ENCODE measurements at regions not wholly inside any gene's neighbourhood (a gene's known extent, or its start where the extent isn't known, plus 50 kb on each side); places are given as distances from the start of the nearest gene placed in this dataset.

GRCh38 chr1:163877016-163877415, 555.3 kb downstream of the NUF2 start:
- DNase-seq (ENCODE audit: low read depth in 2 of 2) = no peak

GRCh38 chr1:163885510-163885909, 563.8 kb downstream of the NUF2 start:
- no peak for DNase-seq (ENCODE audit: low read depth in 2 of 2)

- DNase-seq (ENCODE audit: low read depth in 2 of 2) = no peak
Measured at GRCh38 chr1:163896001-163896400, 574.2 kb downstream of the NUF2 start.

- no peak for DNase-seq (ENCODE audit: low read depth in 2 of 2)
Measured at GRCh38 chr1:163897412-163898155, 575.8 kb downstream of the NUF2 start.

GRCh38 chr1:163906283-163906682, 584.5 kb downstream of the NUF2 start:
- DNase-seq (ENCODE audit: low read depth in 2 of 2) = no peak

- no peak for DNase-seq (ENCODE audit: low read depth in 2 of 2)
Measured at GRCh38 chr1:163912170-163912884, 590.6 kb downstream of the NUF2 start.

- DNase-seq (ENCODE audit: low read depth in 2 of 2) = no peak
Measured at GRCh38 chr1:163914785-163915413, 593.1 kb downstream of the NUF2 start.

- DNase-seq (ENCODE audit: low read depth in 2 of 2) = no peak
Measured at GRCh38 chr1:163922743-163923201, 601.0 kb downstream of the NUF2 start.

- DNase-seq (ENCODE audit: low read depth in 2 of 2) = no peak
Measured at GRCh38 chr1:163924041-163924440, 602.3 kb downstream of the NUF2 start.

- no peak for DNase-seq (ENCODE audit: low read depth in 2 of 2)
Measured at GRCh38 chr1:163927493-163927892, 605.7 kb downstream of the NUF2 start.

GRCh38 chr1:163928069-163928468, 606.3 kb downstream of the NUF2 start:
- no peak for DNase-seq (ENCODE audit: low read depth in 2 of 2)

- DNase-seq (ENCODE audit: low read depth in 2 of 2) = no peak
Measured at GRCh38 chr1:163928651-163929050, 606.9 kb downstream of the NUF2 start.

- no peak for DNase-seq (ENCODE audit: low read depth in 2 of 2)
Measured at GRCh38 chr1:163932901-163933300, 611.1 kb downstream of the NUF2 start.

GRCh38 chr1:163933437-163933836, 611.7 kb downstream of the NUF2 start:
- DNase-seq (ENCODE audit: low read depth in 2 of 2) = no peak

- no peak for DNase-seq (ENCODE audit: low read depth in 2 of 2)
Measured at GRCh38 chr1:163935738-163936374, 614.1 kb downstream of the NUF2 start.

- DNase-seq (ENCODE audit: low read depth in 2 of 2) = no peak
Measured at GRCh38 chr1:163959622-163960021, 599.4 kb upstream of the PBX1 start.

- no peak for DNase-seq (ENCODE audit: low read depth in 2 of 2)
Measured at GRCh38 chr1:163970151-163970550, 588.8 kb upstream of the PBX1 start.

GRCh38 chr1:163970699-163971098, 588.3 kb upstream of the PBX1 start:
- no peak for DNase-seq (ENCODE audit: low read depth in 2 of 2)

GRCh38 chr1:163973586-163973985, 585.4 kb upstream of the PBX1 start:
- DNase-seq (ENCODE audit: low read depth in 2 of 2) = no peak

- no peak for DNase-seq (ENCODE audit: low read depth in 2 of 2)
Measured at GRCh38 chr1:163974120-163974519, 584.9 kb upstream of the PBX1 start.

GRCh38 chr1:163980394-163980793, 578.6 kb upstream of the PBX1 start:
- no peak for DNase-seq (ENCODE audit: low read depth in 2 of 2)

- DNase-seq (ENCODE audit: low read depth in 2 of 2) = no peak
Measured at GRCh38 chr1:163981500-163982030, 577.4 kb upstream of the PBX1 start.
